ENCODE measurements at regions not wholly inside any gene's neighbourhood (a gene's known extent, or its start where the extent isn't known, plus 50 kb on each side); places are given as distances from the start of the nearest gene placed in this dataset.
"Not testable (repeated sequence)": the region's sequence is repeated elsewhere in the genome, so short reads cannot be mapped to it uniquely, and the experiment has no call there.

DNA sequence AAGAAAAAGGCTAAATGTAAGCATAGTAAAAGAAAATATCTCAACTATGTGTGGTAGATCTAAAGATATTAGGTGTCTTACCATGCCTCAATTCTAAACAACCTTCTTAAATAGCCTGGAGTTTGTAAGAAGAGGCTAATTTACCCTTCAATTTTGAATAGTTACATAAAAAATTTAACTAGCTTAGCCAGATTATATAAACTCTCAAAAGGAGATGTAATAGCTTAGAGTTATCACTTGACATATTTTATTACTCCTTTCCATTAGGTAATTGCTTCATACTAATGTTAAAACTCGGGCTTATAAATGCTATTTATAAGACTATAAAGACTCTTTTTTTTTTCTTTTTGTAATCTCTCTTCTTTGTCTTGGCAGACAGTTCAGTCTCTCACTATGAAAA, 297.5 kb upstream of the PABPC4L start:
- DNase-seq (ENCODE audit: extremely low read depth, low read depth), result no peak
- no peak for TF ChIP-seq CTCF (IDR thresholded peaks at IDR 0.05; ENCODE audit: low read depth, low read length)

DNA sequence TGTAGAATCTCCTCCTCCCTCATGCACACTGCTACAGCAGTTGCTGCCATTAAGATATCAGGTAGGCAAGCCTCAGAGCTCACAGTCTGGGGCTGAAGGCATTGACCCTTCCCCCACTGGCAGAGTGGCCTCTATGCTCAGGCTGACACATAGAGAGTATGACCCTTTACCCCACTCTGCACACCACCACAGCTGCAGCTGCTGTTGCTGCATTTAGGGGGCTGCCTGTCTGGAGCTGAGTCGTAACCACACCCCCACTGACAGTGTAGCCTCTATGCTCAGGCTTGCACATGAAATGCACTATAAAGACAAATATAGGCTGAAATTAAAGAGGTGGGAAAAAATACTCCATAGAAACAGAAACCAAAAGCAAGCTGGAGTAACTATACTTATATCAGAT, 289.3 kb upstream of the PABPC4L start:
- TF ChIP-seq CTCF (IDR thresholded peaks at IDR 0.05; ENCODE audit: low read depth, low read length), result no peak

DNA sequence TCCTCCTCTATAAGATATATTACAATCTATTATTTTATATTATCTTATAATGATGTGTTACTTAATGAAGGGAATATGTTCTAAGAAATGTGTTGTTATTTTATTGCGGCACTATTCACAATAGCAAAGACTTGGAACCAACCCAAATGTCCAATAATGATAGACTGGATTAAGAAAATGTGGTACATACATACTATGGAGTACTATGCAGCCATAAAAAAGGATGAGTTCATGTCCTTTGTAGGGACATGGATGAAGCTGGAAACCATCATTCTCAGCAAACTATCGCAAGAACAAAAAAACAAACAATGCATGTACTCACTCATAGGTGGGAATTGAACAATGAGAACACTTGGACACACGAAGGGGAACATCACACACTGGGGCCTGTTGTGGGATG, 281.9 kb upstream of the PABPC4L start:
- DNase-seq (ENCODE audit: extremely low read depth, low read depth), result not testable (repeated sequence)

More for the DNA sequence above, 289.3 kb upstream of the PABPC4L start:
- no peak for DNase-seq (ENCODE audit: extremely low read depth, low read depth)

DNA sequence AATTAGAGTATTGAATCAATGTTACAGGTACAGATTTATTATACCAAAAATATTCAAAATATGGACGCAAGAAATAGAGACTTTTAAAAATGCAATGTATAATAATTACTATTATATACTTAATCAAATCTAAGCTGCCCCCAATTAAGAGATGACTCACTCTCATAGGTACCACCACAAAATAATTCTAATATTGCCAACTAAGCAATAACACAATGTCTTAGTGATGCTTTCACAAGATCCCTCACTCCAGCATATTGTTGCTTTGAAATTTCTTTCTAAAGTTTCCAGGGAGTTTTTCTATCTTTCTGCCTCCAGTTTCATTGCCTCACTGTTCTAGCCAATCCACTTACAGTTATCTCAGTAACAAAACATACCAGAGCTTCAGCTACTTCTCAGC, 270.0 kb upstream of the PABPC4L start:
- TF ChIP-seq CTCF (IDR thresholded peaks at IDR 0.05; ENCODE audit: low read depth, low read length), result no peak
- DNase-seq (ENCODE audit: extremely low read depth, low read depth), result no peak

GRCh38 chr4:134470544-134470943, 269.0 kb upstream of the PABPC4L start:
- DNase-seq (ENCODE audit: extremely low read depth, low read depth), result no peak
- no peak for TF ChIP-seq CTCF (IDR thresholded peaks at IDR 0.05; ENCODE audit: low read depth, low read length)

- no peak for DNase-seq (ENCODE audit: extremely low read depth, low read depth)
- no peak for TF ChIP-seq CTCF (IDR thresholded peaks at IDR 0.05; ENCODE audit: low read depth, low read length)
These were observed 263.8 kb upstream of the PABPC4L start for GRCh38 chr4:134465417-134465816.

DNA sequence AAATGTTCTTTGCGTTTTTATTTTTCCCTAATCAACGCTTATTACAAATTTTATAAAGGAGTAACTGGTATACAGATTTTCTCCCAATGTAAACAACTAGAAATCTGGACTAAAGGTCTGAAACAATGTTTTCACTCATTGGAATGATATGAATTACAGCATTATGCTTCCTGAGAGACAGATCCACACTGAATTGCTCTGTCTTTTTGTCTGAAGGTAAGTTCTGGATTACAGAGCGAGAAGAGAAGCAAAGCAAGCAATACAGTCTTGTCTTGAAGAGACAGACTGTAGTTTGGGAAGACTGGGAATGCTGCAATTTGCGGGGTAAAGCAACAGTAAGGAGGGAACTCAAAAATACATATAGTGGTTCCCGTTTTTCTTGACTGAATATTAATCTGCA, 262.2 kb upstream of the PABPC4L start:
- TF ChIP-seq CTCF (IDR thresholded peaks at IDR 0.05; ENCODE audit: low read depth, low read length), result no peak
- no peak for DNase-seq (ENCODE audit: extremely low read depth, low read depth)

- no peak for TF ChIP-seq CTCF (IDR thresholded peaks at IDR 0.05; ENCODE audit: low read depth, low read length)
- no peak for DNase-seq (ENCODE audit: extremely low read depth, low read depth)
These were observed 225.2 kb upstream of the PABPC4L start for GRCh38 chr4:134426821-134427220.

All from AG09319 (cell line).